NCI-H146 treated with DMSO at 0.1 percent for 48 hours (cell line): ENCODE measurements at regions not wholly inside any gene's neighbourhood (a gene's known extent, or its start where the extent isn't known, plus 50 kb on each side); places are given as distances from the start of the nearest gene placed in this dataset.

ENCODE experiments used
- DNase-seq: peaks from one replicate; lab custom pipeline; 2025; ENCODE audit not compliant: unreplicated experiment; lab: John Stamatoyannopoulos, UW

GRCh38 chr9:82600536-82601292 is 462.2 kb downstream of the RASEF start:
- peak; percentile 14 for DNase-seq

- DNase-seq = no peak
Measured at GRCh38 chr9:82601293-82601771, 461.6 kb downstream of the RASEF start.

GRCh38 chr9:82604947-82605656 is 457.8 kb downstream of the RASEF start:
- DNase-seq = no peak

GRCh38 chr9:82605657-82606031 is 457.3 kb downstream of the RASEF start:
- DNase-seq = no peak

GRCh38 chr9:82606071-82606470 is 456.9 kb downstream of the RASEF start:
- no peak for DNase-seq

GRCh38 chr9:82606492-82607382 is 456.2 kb downstream of the RASEF start:
- peak; percentile 9 for DNase-seq

GRCh38 chr9:82608487-82608886 is 454.5 kb downstream of the RASEF start:
- no peak for DNase-seq

GRCh38 chr9:82612942-82613341 is 450.0 kb downstream of the RASEF start:
- DNase-seq = no peak

- no peak for DNase-seq
Measured at GRCh38 chr9:82613498-82613897, 449.4 kb downstream of the RASEF start.

GRCh38 chr9:82616545-82616944 is 446.4 kb downstream of the RASEF start:
- no peak for DNase-seq

GRCh38 chr9:82621447-82621846 is 441.5 kb downstream of the RASEF start:
- DNase-seq = peak; percentile 86

GRCh38 chr9:82637368-82637767 is 425.6 kb downstream of the RASEF start:
- DNase-seq = no peak

- no peak for DNase-seq
Measured at GRCh38 chr9:82645600-82645999, 417.3 kb downstream of the RASEF start.

- no peak for DNase-seq
Measured at GRCh38 chr9:82650368-82650767, 412.6 kb downstream of the RASEF start.

- DNase-seq = no peak
Measured at GRCh38 chr9:82651474-82651873, 411.5 kb downstream of the RASEF start.

GRCh38 chr9:82665324-82665723 is 397.6 kb downstream of the RASEF start:
- DNase-seq = no peak

- peak; percentile 71 for DNase-seq
Measured at GRCh38 chr9:82668689-82669199, 394.2 kb downstream of the RASEF start.

- no peak for DNase-seq
Measured at GRCh38 chr9:82670000-82670399, 392.9 kb downstream of the RASEF start.

- no peak for DNase-seq
Measured at GRCh38 chr9:82670726-82671125, 392.2 kb downstream of the RASEF start.

- no peak for DNase-seq
Measured at GRCh38 chr9:82673201-82673600, 389.7 kb downstream of the RASEF start.

- DNase-seq = no peak
Measured at GRCh38 chr9:82673919-82674318, 389.0 kb downstream of the RASEF start.
